ENCODE measurements at regions not wholly inside any gene's neighbourhood (a gene's known extent, or its start where the extent isn't known, plus 50 kb on each side); places are given as distances from the start of the nearest gene placed in this dataset.

DNA sequence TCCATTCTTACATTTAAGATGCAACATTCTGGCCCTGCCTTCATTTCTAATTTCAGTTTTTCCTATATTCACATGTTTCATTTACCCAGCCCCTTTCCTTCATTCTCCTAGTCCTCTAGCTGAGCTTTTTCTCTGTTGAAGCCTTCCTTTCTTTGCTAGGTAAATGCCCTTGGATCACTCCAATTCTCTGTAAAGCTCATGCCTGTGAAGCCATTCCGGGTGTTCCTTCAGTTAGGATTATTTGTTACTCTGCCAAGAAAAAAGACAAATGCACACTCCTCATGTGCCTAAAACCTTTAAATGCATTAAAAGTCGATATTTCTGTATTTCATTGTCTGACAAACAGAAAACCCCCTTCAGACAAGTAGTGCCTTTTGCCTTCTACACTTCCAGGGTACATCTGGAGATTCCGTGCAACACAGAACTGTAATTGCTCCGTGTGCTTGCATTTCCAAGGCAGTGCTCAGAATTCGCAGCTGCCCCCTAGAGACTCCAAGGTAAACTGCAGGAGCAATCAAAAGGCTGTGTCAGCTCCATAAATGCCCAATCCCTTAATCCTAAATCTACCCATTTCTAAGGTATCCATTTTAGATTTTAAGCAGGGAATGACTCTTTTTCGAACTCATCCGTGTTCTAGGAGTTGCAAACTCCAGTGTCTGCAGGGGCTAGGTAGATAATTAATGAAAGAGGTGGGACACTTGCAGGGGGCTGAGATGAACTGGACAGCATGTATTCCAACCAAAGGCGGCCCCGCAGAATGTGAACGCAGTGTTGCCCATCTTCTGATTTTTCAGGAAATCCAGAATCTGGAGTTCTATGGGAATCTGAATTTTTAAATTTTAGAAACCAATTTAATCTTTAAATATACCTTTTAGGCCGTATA, 320.2 kb downstream of the GRIN2B start:
- Histone ChIP-seq H3K27me3 (peaks cover 3% of the 10 kb centered on the region), H3K4me3 (no peak overlapping the region), H3K36me3 (replicated peaks; ENCODE audit: insufficient read depth, low read depth) (no peaks in the 10 kb centered on the region), H3K9me2 (replicated peaks; ENCODE audit: insufficient read depth) (no peaks in the 10 kb centered on the region), H3K27ac (no peak overlapping the region), H3K9me3 (ENCODE audit: low read depth) (no peaks in the 10 kb centered on the region), H3K4me2 (no peak overlapping the region), H3K4me1 (ENCODE audit: insufficient read depth) (no peaks in the 10 kb centered on the region), H3K79me2 (no peaks in the 10 kb centered on the region), H2AFZ (no peak overlapping the region), H4K20me1 (ENCODE audit: insufficient read depth, poor library complexity, severe bottlenecking) (no peaks in the 10 kb centered on the region)
- peak; percentile 81 for DNase-seq (ENCODE audit: low spot score)
- WGBS (ENCODE audit: low lambda C conversion rate, missing lambda C conversion rate) = 46% methylated on average over 11 of the region's 11 CpGs
- TF ChIP-seq EZH2 (IDR thresholded peaks at IDR 0.05; ENCODE audit: borderline replicate concordance) (no peak), CTCF (IDR thresholded peaks at IDR 0.05; ENCODE audit: poor library complexity) (peak; percentile 78)

DNA sequence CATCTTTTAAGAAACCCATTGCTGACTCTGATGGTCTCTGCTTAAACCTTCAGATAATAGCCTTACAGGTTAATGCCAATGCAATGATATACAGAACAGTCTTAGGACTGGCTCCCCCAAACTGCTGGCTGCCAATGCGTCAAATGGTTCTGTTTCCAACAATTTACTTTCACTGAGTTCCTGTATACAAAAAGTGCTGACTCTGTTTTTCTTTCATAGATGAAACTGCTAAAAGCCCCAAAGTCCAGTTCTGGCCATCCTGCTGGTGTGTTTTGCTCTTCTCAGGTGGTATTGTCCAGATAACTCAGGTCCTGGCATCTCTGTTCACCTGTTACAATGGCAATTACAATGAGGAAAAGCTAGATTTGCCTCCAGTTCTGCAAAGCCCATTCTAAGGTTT, 326.9 kb downstream of the GRIN2B start:
- no peaks in the 10 kb centered on the region for H3K9me3 ChIP-seq (ENCODE audit: low read depth)
- no peaks in the 10 kb centered on the region for H4K20me1 ChIP-seq (ENCODE audit: insufficient read depth, poor library complexity, severe bottlenecking)
- 100% methylated on average over 1 of the region's 1 CpG for WGBS (ENCODE audit: low lambda C conversion rate, missing lambda C conversion rate)
- H3K4me1 ChIP-seq (ENCODE audit: insufficient read depth) = no peaks in the 10 kb centered on the region
- H3K4me2 ChIP-seq = no peak overlapping the region
- no peaks in the 10 kb centered on the region for H3K27me3 ChIP-seq
- no peak overlapping the region for H3K4me3 ChIP-seq
- H3K79me2 ChIP-seq = no peaks in the 10 kb centered on the region
- no peak for DNase-seq (ENCODE audit: low spot score)
- no peak overlapping the region for H2AFZ ChIP-seq
- no peaks in the 10 kb centered on the region for H3K36me3 ChIP-seq (replicated peaks; ENCODE audit: insufficient read depth, low read depth)
- no peak for TF ChIP-seq EZH2phosphoT487 (IDR thresholded peaks at IDR 0.05; ENCODE audit: low read depth, severe bottlenecking, unreplicated experiment)
- H3K27ac ChIP-seq = no peak overlapping the region
- no peaks in the 10 kb centered on the region for H3K9me2 ChIP-seq (replicated peaks; ENCODE audit: insufficient read depth)

GRCh38 chr12:13652105-13652504, 329.3 kb downstream of the GRIN2B start:
- H2AFZ ChIP-seq = no peak overlapping the region
- no peaks in the 10 kb centered on the region for H3K27me3 ChIP-seq
- WGBS (ENCODE audit: low lambda C conversion rate, missing lambda C conversion rate) = 96% methylated on average over 1 of the region's 1 CpG
- no peaks in the 10 kb centered on the region for H3K4me1 ChIP-seq (ENCODE audit: insufficient read depth)
- no peak for DNase-seq (ENCODE audit: low spot score)
- H3K36me3 ChIP-seq (replicated peaks; ENCODE audit: insufficient read depth, low read depth) = no peaks in the 10 kb centered on the region
- H3K9me2 ChIP-seq (replicated peaks; ENCODE audit: insufficient read depth) = no peaks in the 10 kb centered on the region
- TF ChIP-seq CTCF (IDR thresholded peaks at IDR 0.05; ENCODE audit: poor library complexity) (no peak), EZH2 (IDR thresholded peaks at IDR 0.05; ENCODE audit: borderline replicate concordance) (no peak), EZH2phosphoT487 (IDR thresholded peaks at IDR 0.05; ENCODE audit: low read depth, severe bottlenecking, unreplicated experiment) (no peak)
- no peaks in the 10 kb centered on the region for H3K9me3 ChIP-seq (ENCODE audit: low read depth)
- no peak overlapping the region for H3K4me3 ChIP-seq
- H3K27ac ChIP-seq = no peak overlapping the region
- no peaks in the 10 kb centered on the region for H4K20me1 ChIP-seq (ENCODE audit: insufficient read depth, poor library complexity, severe bottlenecking)
- H3K79me2 ChIP-seq = no peaks in the 10 kb centered on the region
- no peak overlapping the region for H3K4me2 ChIP-seq

- H3K27me3 ChIP-seq = no peaks in the 10 kb centered on the region
- H3K4me3 ChIP-seq = no peak overlapping the region
- no peak for TF ChIP-seq EZH2 (IDR thresholded peaks at IDR 0.05; ENCODE audit: borderline replicate concordance)
- TF ChIP-seq CTCF (IDR thresholded peaks at IDR 0.05; ENCODE audit: poor library complexity) = no peak
- TF ChIP-seq EZH2phosphoT487 (IDR thresholded peaks at IDR 0.05; ENCODE audit: low read depth, severe bottlenecking, unreplicated experiment) = no peak
- no peaks in the 10 kb centered on the region for H3K4me1 ChIP-seq (ENCODE audit: insufficient read depth)
- H3K9me3 ChIP-seq (ENCODE audit: low read depth) = no peaks in the 10 kb centered on the region
- H4K20me1 ChIP-seq (ENCODE audit: insufficient read depth, poor library complexity, severe bottlenecking) = no peaks in the 10 kb centered on the region
- H3K9me2 ChIP-seq (replicated peaks; ENCODE audit: insufficient read depth) = no peaks in the 10 kb centered on the region
- no peak overlapping the region for H2AFZ ChIP-seq
- H3K79me2 ChIP-seq = no peaks in the 10 kb centered on the region
- 85% methylated on average over 2 of the region's 2 CpGs for WGBS (ENCODE audit: low lambda C conversion rate, missing lambda C conversion rate)
- H3K27ac ChIP-seq = no peak overlapping the region
- no peak overlapping the region for H3K4me2 ChIP-seq
- no peak for DNase-seq (ENCODE audit: low spot score)
- H3K36me3 ChIP-seq (replicated peaks; ENCODE audit: insufficient read depth, low read depth) = no peaks in the 10 kb centered on the region
These were observed 345.7 kb downstream of the GRIN2B start for GRCh38 chr12:13635709-13636108.
